ENCODE measurements at regions not wholly inside any gene's neighbourhood (a gene's known extent, or its start where the extent isn't known, plus 50 kb on each side); places are given as distances from the start of the nearest gene placed in this dataset.

GRCh38 chr12:53862206-53862605 lies 76.4 kb upstream of the HOXC13 start:
- TF ChIP-seq CTCF (IDR thresholded peaks at IDR 0.05) (no peak), POLR2A (IDR thresholded peaks at IDR 0.05) (no peak), EP300 (IDR thresholded peaks at IDR 0.05) (no peak)

Measured in ovary (tissue), 3 donors.